H9 (cell line): ENCODE measurements at regions not wholly inside any gene's neighbourhood (a gene's known extent, or its start where the extent isn't known, plus 50 kb on each side); places are given as distances from the start of the nearest gene placed in this dataset.

Experiments
- DNase-seq: peaks from one replicate; pipeline ENCODE4 v3.0.0-alpha.2; 2017
- H2AFZ ChIP-seq: one replicate; pipeline ENCODE4 v1.6.1; 2013; ENCODE audit warnings: mild to moderate bottlenecking, low read length, control low read depth, moderate library complexity
- H2AK5ac ChIP-seq: 2 replicates; pipeline ENCODE4 v1.6.1; 2013; ENCODE audit warnings: low read length, control low read depth, mixed read lengths; ENCODE audit not compliant: insufficient read length
- H2BK120ac ChIP-seq: one replicate; pipeline ENCODE4 v1.6.1; 2013; ENCODE audit warnings: low read depth, mild to moderate bottlenecking, low read length, control low read depth, inconsistent platforms; ENCODE audit not compliant: poor library complexity, severe bottlenecking
- H2BK12ac ChIP-seq: 2 replicates; pipeline ENCODE4 v1.6.1; 2013; ENCODE audit warnings: low read length, control low read depth, mixed read lengths, low read depth; ENCODE audit not compliant: insufficient read length
- H2BK15ac ChIP-seq: 2 replicates; pipeline ENCODE4 v1.6.1; 2013; ENCODE audit warnings: low read depth, low read length, control low read depth
- H2BK20ac ChIP-seq: one replicate; pipeline ENCODE4 v1.6.1; 2013; ENCODE audit warnings: low read depth, mild to moderate bottlenecking, low read length, control low read depth, inconsistent platforms; ENCODE audit not compliant: poor library complexity, severe bottlenecking
- H2BK5ac ChIP-seq: 2 replicates; pipeline ENCODE4 v1.6.1; 2013; ENCODE audit warnings: low read length, control low read depth, mixed read lengths; ENCODE audit not compliant: insufficient read length
- H3K14ac ChIP-seq: 2 replicates; pipeline ENCODE4 v1.6.1; 2013; ENCODE audit warnings: low read length, control low read depth; ENCODE audit not compliant: insufficient read depth
- H3K18ac ChIP-seq: 2 replicates; pipeline ENCODE4 v1.6.1; 2013; ENCODE audit warnings: low read depth, mild to moderate bottlenecking, mixed read lengths, low read length, control low read depth; ENCODE audit not compliant: insufficient read length
- H3K23ac ChIP-seq: 2 replicates; pipeline ENCODE4 v1.6.1; 2013; ENCODE audit warnings: low read length, control low read depth, mixed read lengths, low read depth; ENCODE audit not compliant: insufficient read length
- H3K23me2 ChIP-seq: 2 replicates; pipeline ENCODE4 v1.6.1; 2013; ENCODE audit warnings: low read depth, mild to moderate bottlenecking, mixed read lengths, low read length, control low read depth; ENCODE audit not compliant: insufficient read length, poor library complexity, severe bottlenecking
- H3K27ac ChIP-seq: 2 replicates; pipeline ENCODE4 v1.5.1; 2013; ENCODE audit warnings: low read length, control low read depth, mixed read lengths, low read depth; ENCODE audit not compliant: insufficient read length
- H3K27me3 ChIP-seq: 2 replicates; pipeline ENCODE4 v1.6.1; 2013; ENCODE audit warnings: low read length, control low read depth, inconsistent platforms; ENCODE audit not compliant: insufficient read depth
- H3K4ac ChIP-seq: 2 replicates; pipeline ENCODE4 v1.6.1; 2013; ENCODE audit warnings: low read depth, mild to moderate bottlenecking, control low read depth, inconsistent platforms, low read length, moderate library complexity
- H3K4me1 ChIP-seq: 2 replicates; pipeline ENCODE4 v1.6.1; 2013; ENCODE audit warnings: low read length, control low read depth, inconsistent platforms; ENCODE audit not compliant: insufficient read depth
- H3K4me2 ChIP-seq: 2 replicates; pipeline ENCODE4 v1.6.1; 2013; ENCODE audit warnings: low read length, control low read depth, mixed read lengths; ENCODE audit not compliant: insufficient read length, insufficient read depth
- H3K56ac ChIP-seq: 2 replicates; pipeline ENCODE4 v1.6.1; 2013; ENCODE audit warnings: low read depth, mild to moderate bottlenecking, mixed read lengths, low read length, control low read depth; ENCODE audit not compliant: insufficient read length
- H3K79me1 ChIP-seq: 2 replicates; pipeline ENCODE4 v1.6.1; 2013; ENCODE audit warnings: low read depth, mild to moderate bottlenecking, moderate library complexity, low read length, control low read depth, inconsistent platforms; ENCODE audit not compliant: insufficient read depth, poor library complexity, severe bottlenecking
- H3K79me2 ChIP-seq: 2 replicates; pipeline ENCODE4 v1.6.1; 2013; ENCODE audit warnings: low read length, control low read depth, inconsistent platforms; ENCODE audit not compliant: insufficient read depth
- H3K9ac ChIP-seq: 2 replicates; pipeline ENCODE4 v1.6.1; 2013; ENCODE audit warnings: low read length, control low read depth, mixed read lengths; ENCODE audit not compliant: insufficient read length; ENCODE audit errors: extremely low read depth
- H3K9me3 ChIP-seq: one replicate; pipeline ENCODE4 v1.6.1; 2013; ENCODE audit warnings: low read depth, low read length, inconsistent platforms; ENCODE audit not compliant: control insufficient read depth
- H3T11ph ChIP-seq: one replicate; pipeline ENCODE4 v1.6.1; 2013; ENCODE audit warnings: mild to moderate bottlenecking, low read length, control low read depth, inconsistent platforms
- H4K20me1 ChIP-seq: one replicate; pipeline ENCODE4 v1.6.1; 2013; ENCODE audit not compliant: control insufficient read depth, insufficient read length, insufficient read depth
- H4K5ac ChIP-seq: 2 replicates; pipeline ENCODE4 v1.6.1; 2013; ENCODE audit warnings: low read depth, mild to moderate bottlenecking, mixed read lengths, low read length, control low read depth; ENCODE audit not compliant: insufficient read length
- H4K8ac ChIP-seq: replicated peaks from 2 replicates; pipeline ENCODE4 v1.6.1; 2013; ENCODE audit warnings: low read length, control low read depth, mixed read lengths, low read depth; ENCODE audit not compliant: insufficient read length
- H4K91ac ChIP-seq: 2 replicates; pipeline ENCODE4 v1.6.1; 2013; ENCODE audit warnings: low read depth, mild to moderate bottlenecking, moderate library complexity, mixed read lengths, low read length, control low read depth; ENCODE audit not compliant: insufficient read length
- H3K27ac Mint-ChIP-seq, 3 experiments: 2 replicates in 2 of 3; 3 replicates in 1 of 3; pipeline ENCODE4 v1.8.0; 2020 to 2021; ENCODE audit warnings: mixed read lengths in 3 of 3, mild to moderate bottlenecking in 1 of 3, moderate library complexity in 1 of 3
- H3K27me3 Mint-ChIP-seq: 2 replicates; pipeline ENCODE4 v1.8.0; 2021; ENCODE audit warnings: low read depth, mild to moderate bottlenecking, moderate library complexity, mixed read lengths
- H3K36me3 Mint-ChIP-seq, 3 experiments: 2 replicates in 2 of 3; 3 replicates in 1 of 3; pipeline ENCODE4 v1.8.0; 2020 to 2021; ENCODE audit warnings: low read depth in 3 of 3, mixed read lengths in 3 of 3; ENCODE audit not compliant: insufficient read depth in 1 of 3
- H3K4me1 Mint-ChIP-seq, 2 experiments: 2 replicates each; pipeline ENCODE4 v1.8.0; 2020; ENCODE audit warnings: mixed read lengths in 2 of 2
- H3K4me3 Mint-ChIP-seq, 2 experiments: 2 replicates in 1 of 2; 3 replicates in 1 of 2; pipeline ENCODE4 v1.8.0; 2020 to 2021; ENCODE audit warnings: mild to moderate bottlenecking in 2 of 2, mixed read lengths in 2 of 2, moderate library complexity in 1 of 2
- H3K9me3 Mint-ChIP-seq, 2 experiments: 2 replicates in 1 of 2; 3 replicates in 1 of 2; pipeline ENCODE4 v1.8.0; 2020; ENCODE audit warnings: mild to moderate bottlenecking in 2 of 2, mixed read lengths in 2 of 2, moderate library complexity in 1 of 2
- WGBS: extraction: QIAGEN DNeasy Blood & Tissue Kit; methylation state at CpG from one replicate; pipeline ENCODE4 v1.1.7; 2013; ENCODE audit warnings: missing lambda C conversion rate, low lambda C conversion rate, mixed read lengths; ENCODE audit not compliant: insufficient read length; ENCODE audit errors: extremely low coverage; 5-methylcytosine and 5-hydroxymethylcytosine counted together
- TF ChIP-seq, protein P1 (sequence below): fragments of 200-600 bp; sonication (generic); conservative IDR thresholded peaks from 3 replicates; pipeline ENCODE4 v1.8.0; 2021; ENCODE audit warnings: antibody characterized with exemption, mild to moderate bottlenecking

GRCh38 chr4:64857815-64858214, 448.6 kb upstream of the TECRL start:
- no peak overlapping the region for H3K4me2 ChIP-seq
- H3K27ac Mint-ChIP-seq, result peak overlapping the region; percentile 19 to 85 (median 75); a peak in 5 of 7 replicates
- TF ChIP-seq, protein P1, sequence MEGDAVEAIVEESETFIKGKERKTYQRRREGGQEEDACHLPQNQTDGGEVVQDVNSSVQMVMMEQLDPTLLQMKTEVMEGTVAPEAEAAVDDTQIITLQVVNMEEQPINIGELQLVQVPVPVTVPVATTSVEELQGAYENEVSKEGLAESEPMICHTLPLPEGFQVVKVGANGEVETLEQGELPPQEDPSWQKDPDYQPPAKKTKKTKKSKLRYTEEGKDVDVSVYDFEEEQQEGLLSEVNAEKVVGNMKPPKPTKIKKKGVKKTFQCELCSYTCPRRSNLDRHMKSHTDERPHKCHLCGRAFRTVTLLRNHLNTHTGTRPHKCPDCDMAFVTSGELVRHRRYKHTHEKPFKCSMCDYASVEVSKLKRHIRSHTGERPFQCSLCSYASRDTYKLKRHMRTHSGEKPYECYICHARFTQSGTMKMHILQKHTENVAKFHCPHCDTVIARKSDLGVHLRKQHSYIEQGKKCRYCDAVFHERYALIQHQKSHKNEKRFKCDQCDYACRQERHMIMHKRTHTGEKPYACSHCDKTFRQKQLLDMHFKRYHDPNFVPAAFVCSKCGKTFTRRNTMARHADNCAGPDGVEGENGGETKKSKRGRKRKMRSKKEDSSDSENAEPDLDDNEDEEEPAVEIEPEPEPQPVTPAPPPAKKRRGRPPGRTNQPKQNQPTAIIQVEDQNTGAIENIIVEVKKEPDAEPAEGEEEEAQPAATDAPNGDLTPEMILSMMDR, result no peak

More at GRCh38 chr4:64857815-64858214, 448.6 kb upstream of the TECRL start:
- H3K23me2 ChIP-seq, result no peaks in the 10 kb centered on the region
- no peaks in the 10 kb centered on the region for H3K79me2 ChIP-seq
- H3K4me1 Mint-ChIP-seq, result peaks cover 12 to 16% of the 10 kb centered on the region in 2 experiments
- no peak overlapping the region for H3K27ac ChIP-seq
- H3K14ac ChIP-seq, result no peak overlapping the region
- no peaks in the 10 kb centered on the region for H4K20me1 ChIP-seq
- H3K27me3 ChIP-seq, result no peaks in the 10 kb centered on the region
- no peak for DNase-seq
- no peak overlapping the region for H3K4ac ChIP-seq
- no CpG with 5 or more reads among the region's 5 CpGs for WGBS
- H3K23ac ChIP-seq, result no peak overlapping the region
- no peaks in the 10 kb centered on the region for H3K9me3 ChIP-seq
- H4K5ac ChIP-seq, result no peak overlapping the region
- H2BK5ac ChIP-seq, result no peak overlapping the region
- no peak overlapping the region for H3K4me3 Mint-ChIP-seq
- no peak overlapping the region for H3K56ac ChIP-seq
- no peak overlapping the region for H4K91ac ChIP-seq
- peak overlapping the region; percentile 4 for H2AFZ ChIP-seq
- H3K36me3 Mint-ChIP-seq, result peaks cover 0 to 1% (median 0%) of the 10 kb centered on the region in 3 experiments; a peak in 3 of 7 replicates
- no peak overlapping the region for H4K8ac ChIP-seq
- no peak overlapping the region for H2BK120ac ChIP-seq
- H3K9ac ChIP-seq, result no peak overlapping the region
- H2AK5ac ChIP-seq, result no peak overlapping the region
- peaks cover 3 to 5% of the 10 kb centered on the region in 2 experiments; a peak in 3 of 5 replicates for H3K9me3 Mint-ChIP-seq
- H3K79me1 ChIP-seq, result no peaks in the 10 kb centered on the region
- no peak overlapping the region for H2BK12ac ChIP-seq
- H3K27me3 Mint-ChIP-seq, result no peaks in the 10 kb centered on the region
- no peaks in the 10 kb centered on the region for H3K4me1 ChIP-seq
- no peak overlapping the region for H2BK20ac ChIP-seq
- H2BK15ac ChIP-seq, result no peak overlapping the region
- H3K18ac ChIP-seq, result no peak overlapping the region
- no peak overlapping the region for H3T11ph ChIP-seq
